HCT116 (cell line): ENCODE measurements at regions not wholly inside any gene's neighbourhood (a gene's known extent, or its start where the extent isn't known, plus 50 kb on each side); places are given as distances from the start of the nearest gene placed in this dataset.

Experiments used
- POLR2A ChIP-seq: IDR thresholded peaks from 2 replicates; pipeline ENCODE4 v1.7.0; 2011; ENCODE audit warnings: borderline replicate concordance; ENCODE audit not compliant: insufficient read depth, insufficient read length; ENCODE audit errors: extremely low read depth
- SIN3A ChIP-seq: IDR thresholded peaks from 2 replicates; pipeline ENCODE4 v1.6.1; 2012; ENCODE audit warnings: low read depth
- TF ChIP-seq, protein P1 (sequence below), 3 experiments: fragments of 200-600 bp in 1 of 3; sonication (generic) in 1 of 3; IDR thresholded peaks in 2 of 3; conservative IDR thresholded peaks in 1 of 3; 2 replicates each; pipeline ENCODE4 v1.5.1; 2012 to 2017; ENCODE audit warnings: low read depth in 2 of 3, low read length in 2 of 3, antibody characterized with exemption in 1 of 3, borderline replicate concordance in 1 of 3, control low read depth in 1 of 3, mild to moderate bottlenecking in 1 of 3, mixed read lengths in 1 of 3, mixed run types in 1 of 3, moderate library complexity in 1 of 3; ENCODE audit not compliant: insufficient read depth in 1 of 3

DNA sequence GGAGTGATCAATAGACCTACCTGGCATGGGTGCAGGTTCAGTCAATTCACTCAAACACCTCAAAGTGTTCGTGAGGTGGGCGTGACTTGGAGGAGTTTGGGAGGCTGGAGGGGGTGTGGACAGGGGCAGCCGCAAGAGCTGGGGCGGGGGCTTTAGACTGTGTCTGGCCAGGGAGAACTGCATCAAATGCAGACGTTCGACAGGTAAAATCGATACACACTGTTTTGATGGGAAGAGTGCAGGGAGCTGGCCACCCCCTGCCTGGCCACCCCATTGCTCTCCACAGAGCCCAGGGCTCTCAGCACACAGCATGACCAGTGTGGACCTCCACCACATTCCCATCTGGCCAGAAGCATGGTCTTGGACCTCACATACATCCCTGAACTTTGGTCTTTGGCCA, 412.1 kb downstream of the OCA2 start:
- TF ChIP-seq, protein P1, sequence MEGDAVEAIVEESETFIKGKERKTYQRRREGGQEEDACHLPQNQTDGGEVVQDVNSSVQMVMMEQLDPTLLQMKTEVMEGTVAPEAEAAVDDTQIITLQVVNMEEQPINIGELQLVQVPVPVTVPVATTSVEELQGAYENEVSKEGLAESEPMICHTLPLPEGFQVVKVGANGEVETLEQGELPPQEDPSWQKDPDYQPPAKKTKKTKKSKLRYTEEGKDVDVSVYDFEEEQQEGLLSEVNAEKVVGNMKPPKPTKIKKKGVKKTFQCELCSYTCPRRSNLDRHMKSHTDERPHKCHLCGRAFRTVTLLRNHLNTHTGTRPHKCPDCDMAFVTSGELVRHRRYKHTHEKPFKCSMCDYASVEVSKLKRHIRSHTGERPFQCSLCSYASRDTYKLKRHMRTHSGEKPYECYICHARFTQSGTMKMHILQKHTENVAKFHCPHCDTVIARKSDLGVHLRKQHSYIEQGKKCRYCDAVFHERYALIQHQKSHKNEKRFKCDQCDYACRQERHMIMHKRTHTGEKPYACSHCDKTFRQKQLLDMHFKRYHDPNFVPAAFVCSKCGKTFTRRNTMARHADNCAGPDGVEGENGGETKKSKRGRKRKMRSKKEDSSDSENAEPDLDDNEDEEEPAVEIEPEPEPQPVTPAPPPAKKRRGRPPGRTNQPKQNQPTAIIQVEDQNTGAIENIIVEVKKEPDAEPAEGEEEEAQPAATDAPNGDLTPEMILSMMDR (IDR thresholded peaks at IDR 0.05 in 2 of 3, conservative IDR thresholded peaks at IDR 0.05 in 1 of 3; ENCODE audit: borderline replicate concordance in 1 of 3, insufficient read depth in 1 of 3, low read depth in 2 of 3, low read length in 2 of 3), result no peak
- TF ChIP-seq SIN3A (no peak), POLR2A (no peak)
